HG02623 (cell line): ENCODE measurements at regions not wholly inside any gene's neighbourhood (a gene's known extent, or its start where the extent isn't known, plus 50 kb on each side); places are given as distances from the start of the nearest gene placed in this dataset.
"Not testable (repeated sequence)": the region's sequence is repeated elsewhere in the genome, so short reads cannot be mapped to it uniquely, and the experiment has no call there.

ENCODE experiments used
- ATAC-seq: cut with Tn5 transposase; IDR thresholded peaks from one replicate; pipeline ENCODE4 v1.9.1; 2021; ENCODE audit warnings: moderate library complexity; ENCODE audit not compliant: unreplicated experiment

- no peak for ATAC-seq
These were observed 1181.6 kb downstream of the RAPGEF2 start for GRCh38 chr4:160284516-160284915.

- no peak for ATAC-seq
These were observed 1183.2 kb downstream of the RAPGEF2 start for GRCh38 chr4:160286051-160286450.

GRCh38 chr4:160296476-160296875 is 1193.6 kb downstream of the RAPGEF2 start:
- no peak for ATAC-seq

DNA sequence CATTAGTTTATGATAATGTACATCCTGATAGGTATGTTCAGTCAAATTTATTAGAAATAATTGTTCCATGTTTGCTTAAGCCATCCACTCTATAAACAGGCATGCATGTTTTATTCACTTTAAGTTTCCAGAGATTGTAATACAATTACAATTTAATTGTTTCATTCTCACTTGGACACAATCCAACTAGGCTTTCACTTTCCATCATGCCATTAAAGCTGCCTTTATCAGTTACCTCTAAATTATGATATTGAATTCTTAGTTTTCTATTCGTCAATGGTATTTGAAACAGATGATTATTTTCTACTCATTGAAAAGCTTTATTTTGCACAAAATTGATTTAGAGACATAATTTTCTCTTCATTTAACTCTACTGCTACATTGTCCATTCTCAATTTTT is 1196.3 kb downstream of the RAPGEF2 start:
- no peak for ATAC-seq

DNA sequence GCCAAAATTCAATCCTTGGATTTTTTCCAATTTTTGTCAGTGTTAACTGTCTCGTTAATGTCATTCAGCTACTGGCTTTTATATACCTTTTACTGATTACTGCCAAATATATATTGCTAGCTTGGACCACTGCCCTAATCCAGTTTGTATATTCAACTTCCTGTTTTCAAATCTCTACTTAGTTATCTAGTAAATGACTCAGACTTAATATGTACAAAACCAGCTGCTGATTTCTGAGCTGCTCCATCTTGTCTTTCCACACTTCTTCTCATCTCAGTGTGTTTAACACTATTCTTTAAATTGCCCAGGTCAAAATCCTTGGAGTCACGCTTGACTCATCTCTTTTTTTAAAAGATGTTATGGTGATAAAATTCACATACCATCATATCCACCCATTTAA is 1196.7 kb downstream of the RAPGEF2 start:
- no peak for ATAC-seq

- ATAC-seq, result no peak
These were observed 1213.2 kb downstream of the RAPGEF2 start for GRCh38 chr4:160316036-160316435.

DNA sequence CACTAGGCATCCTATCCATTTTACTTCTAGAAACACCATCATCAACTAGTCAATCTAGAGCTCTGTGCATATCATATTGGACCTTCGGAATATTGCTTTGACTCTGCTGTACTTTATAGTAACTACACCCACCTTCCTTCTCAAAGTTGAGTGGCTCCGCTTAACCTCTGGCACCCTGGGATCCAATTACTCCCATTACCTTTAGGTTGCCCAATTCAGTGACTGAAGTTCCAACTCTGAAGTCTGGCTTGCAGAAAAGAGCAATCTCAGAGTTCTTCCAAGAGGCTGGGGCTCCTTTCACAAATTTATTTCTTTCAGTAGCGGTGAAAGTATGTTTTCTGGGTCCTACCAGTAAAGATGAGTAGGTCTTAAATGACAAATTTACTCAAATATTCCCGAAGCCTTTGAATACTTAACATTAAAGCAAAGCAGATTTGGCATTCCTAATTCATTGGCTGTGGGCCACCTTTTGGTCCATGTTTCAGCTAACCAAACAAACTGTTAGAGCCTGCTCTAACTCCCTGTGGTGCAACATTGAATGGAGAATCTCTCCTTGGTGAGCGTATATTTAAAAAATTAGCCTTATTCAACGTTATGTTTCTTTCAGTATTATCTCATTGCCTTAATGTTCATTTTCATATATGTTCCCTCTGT is 1215.8 kb downstream of the RAPGEF2 start:
- no peak for ATAC-seq

DNA sequence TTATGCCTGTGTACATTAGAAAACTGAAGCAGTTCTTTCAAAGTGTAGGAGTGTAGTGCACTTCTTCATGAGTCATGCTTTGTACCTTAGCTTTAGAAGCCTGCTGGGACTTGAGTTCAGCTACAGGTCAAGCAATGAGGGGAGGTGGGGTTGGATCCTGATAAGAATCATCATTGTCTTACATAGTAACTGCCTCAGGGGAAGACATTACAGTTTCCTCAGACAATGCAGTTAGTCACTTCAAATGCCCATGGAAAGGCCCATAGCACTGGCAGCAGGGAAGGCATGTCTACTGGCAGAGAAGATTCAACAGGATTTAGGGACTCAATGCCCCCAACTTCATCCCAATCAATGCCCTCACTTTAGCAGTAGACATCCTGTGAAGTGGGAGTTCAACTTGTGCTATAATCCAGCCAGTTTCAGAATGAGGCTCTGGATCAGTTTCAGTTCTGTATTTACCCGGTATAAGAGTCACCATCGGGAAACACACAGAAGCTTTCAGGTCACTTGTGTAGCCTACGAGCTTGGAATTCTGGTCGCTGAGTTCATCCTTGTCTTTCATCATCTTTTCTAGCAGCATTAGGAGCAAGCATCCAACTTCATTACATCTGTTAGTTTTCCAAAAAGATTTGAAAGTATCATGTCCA is 1216.5 kb downstream of the RAPGEF2 start:
- no peak for ATAC-seq

DNA sequence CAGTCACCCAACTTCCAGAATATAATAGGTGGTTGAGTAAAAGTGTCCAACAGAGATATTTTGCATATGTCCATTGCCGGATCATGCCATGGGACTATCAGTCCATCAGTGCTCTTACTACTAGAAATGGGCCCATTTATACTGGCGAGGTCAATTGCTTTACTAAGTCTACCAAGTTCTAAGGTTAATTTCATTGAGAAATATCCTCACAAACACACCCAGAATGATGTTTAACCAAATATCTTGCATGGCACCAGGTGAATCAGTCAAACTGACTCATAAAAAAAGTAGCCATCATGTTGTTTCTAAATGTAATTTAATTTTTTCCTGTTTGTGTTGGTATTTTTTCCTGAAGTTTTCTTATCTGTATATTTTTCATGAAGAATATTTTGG is 1217.0 kb downstream of the RAPGEF2 start:
- ATAC-seq, result no peak

DNA sequence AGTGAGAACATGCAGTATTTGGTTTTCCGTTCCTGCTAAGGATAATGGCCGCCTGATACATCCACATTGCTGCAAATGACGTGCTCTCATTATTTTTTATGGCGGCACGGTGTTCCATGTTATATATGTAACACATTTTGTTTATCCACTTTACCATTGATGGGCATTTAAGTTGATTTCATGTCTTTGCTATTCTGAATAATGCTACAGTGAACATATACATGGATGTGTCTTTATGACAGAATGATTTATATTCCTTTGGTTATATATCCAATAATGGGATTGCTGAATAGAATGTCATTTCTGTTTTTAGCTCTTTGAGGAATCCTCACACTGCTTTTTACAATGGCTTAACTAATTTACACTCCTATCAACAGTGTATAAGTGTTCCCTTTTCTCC is 1223.2 kb downstream of the RAPGEF2 start:
- ATAC-seq, result no peak

DNA sequence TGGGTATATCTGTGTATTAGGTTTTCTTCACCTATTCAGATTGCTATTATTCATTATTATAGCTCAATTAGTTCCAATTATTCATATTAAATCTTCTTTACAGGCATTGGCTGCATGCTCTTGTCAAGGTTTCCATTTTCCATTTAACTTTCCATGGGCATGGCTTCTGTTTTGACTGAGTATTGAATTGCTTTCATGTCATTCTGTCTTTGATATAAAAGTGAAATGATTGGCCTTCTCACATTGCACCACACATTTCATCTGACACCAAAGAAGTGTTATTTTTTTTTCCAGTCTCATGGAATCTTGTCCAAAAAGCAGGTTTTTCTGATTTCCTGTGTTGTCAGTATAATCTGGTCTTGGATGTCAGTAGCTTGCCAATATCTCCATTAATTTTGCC is 1244.3 kb downstream of the RAPGEF2 start:
- no peak for ATAC-seq

DNA sequence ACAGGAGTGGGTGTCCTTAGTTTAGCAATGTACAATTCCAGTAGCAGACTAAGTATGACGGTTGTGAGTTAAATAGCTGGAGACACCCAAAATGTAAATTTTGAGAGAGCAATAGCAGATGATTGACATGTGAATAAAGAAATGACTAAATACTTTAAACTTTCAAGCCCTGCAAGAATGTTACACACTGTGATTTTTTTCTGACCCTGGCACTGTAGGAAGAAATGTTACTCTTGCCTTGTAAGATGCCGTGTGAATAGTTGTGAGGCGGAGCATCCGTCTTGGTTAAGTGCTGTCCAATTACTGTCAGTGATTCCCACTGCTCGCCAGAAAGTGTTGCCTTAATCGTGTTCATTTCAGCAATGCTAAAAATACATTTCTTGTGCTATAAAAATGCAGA is 1248.1 kb downstream of the RAPGEF2 start:
- no peak for ATAC-seq

DNA sequence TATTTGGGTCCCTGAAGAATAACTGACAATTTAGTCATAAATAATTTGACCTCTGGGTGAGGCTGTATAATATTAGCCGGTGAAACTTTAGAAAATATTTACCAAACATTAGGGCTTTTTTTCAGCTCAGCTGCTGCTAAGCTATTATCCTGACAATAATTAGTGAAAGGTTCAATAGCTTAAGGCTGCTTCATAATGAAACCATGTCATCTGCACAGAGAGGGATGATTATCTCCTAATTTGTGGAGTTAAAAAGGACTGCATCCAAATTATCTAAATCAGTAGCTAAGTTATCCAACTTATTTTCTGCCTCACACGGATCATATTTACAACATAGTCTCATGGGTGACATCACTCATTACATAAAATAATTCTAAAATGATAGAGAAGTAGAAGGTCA is 1249.8 kb downstream of the RAPGEF2 start:
- no peak for ATAC-seq

GRCh38 chr4:160353548-160353947 is 1250.7 kb downstream of the RAPGEF2 start:
- ATAC-seq, result no peak

DNA sequence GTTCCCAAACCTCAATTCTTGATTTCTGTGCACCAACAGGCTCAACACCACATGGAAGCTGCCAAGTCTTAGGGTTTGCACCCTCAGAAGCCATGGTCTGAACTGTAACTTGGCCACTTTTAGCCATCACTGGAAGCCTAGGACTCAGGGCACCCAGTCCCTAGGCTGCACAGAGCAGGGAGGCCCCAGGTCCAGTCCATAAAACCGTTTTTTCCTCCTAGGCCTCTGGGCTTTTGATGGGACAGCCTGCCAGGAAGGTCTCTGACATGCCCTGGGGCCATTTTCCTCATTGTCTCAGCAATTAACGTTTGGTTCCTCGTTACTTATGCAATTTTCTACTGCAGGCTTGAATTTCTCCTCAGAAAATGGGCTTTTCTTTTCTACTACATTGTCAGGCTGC is 1259.6 kb downstream of the RAPGEF2 start:
- ATAC-seq, result no peak

GRCh38 chr4:160364217-160364616 is 1261.3 kb downstream of the RAPGEF2 start:
- ATAC-seq, result no peak

- not testable (repeated sequence) for ATAC-seq
These were observed 1261.8 kb downstream of the RAPGEF2 start for GRCh38 chr4:160364665-160365064.

- not testable (repeated sequence) for ATAC-seq
These were observed 1262.5 kb downstream of the RAPGEF2 start for GRCh38 chr4:160365383-160365782.

DNA sequence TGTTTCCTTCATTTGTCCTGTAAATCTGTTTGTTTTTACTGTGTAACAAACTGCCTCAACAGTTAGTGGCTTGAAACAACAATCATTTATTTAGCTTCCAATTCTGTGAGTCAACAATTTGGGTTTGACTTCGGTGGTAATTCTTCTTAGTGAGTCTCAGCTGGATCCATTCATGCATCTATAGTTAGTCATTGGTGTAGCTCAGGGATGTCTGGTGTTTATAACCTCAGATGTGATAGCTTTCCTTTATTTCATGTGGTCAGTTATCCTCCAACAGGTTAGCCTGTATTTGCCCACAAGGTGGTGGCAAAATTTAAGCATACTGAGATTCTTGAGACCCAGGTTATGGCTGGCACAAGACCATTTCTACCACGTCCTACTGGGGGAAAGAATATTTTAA is 1267.2 kb downstream of the RAPGEF2 start:
- no peak for ATAC-seq

- ATAC-seq, result no peak
These were observed 1268.6 kb downstream of the RAPGEF2 start for GRCh38 chr4:160371446-160371845.

DNA sequence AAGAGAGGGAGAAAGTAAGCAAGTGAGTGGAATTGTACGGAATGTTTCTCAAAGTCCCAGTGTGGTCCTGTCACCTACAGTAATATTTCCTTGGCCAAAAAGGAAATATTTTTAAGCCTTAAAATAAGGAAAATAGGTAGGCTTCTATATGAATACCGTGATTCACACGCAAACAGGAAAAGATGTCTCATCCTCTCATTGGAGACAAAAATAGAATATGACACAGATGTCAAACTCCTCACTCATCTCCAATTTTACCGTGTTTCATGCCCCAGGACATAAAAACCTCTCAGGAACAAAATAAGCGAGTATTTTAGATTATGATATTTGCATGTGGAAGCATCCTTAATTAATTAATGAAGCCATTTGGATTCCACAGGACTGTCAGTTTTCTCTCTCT is 1269.5 kb downstream of the RAPGEF2 start:
- ATAC-seq, result no peak

DNA sequence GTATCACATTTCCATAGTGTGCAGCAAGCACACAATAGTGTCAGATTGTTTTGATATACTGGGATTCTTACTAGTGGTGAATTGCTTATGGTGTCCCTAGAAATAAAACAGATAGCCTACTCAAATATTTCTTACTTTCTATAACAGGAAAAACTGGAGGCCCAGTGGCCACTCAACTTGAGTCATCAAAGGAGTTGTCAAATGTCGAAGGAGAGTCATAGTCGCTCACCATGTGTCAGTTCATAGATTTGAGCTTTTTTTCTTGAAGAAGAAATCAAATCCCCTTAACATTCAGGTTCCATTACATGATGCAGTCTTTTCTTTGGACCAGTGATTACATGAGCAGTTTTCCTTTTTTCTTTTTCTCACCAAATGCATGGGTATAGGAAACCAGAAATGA is 1271.0 kb downstream of the RAPGEF2 start:
- ATAC-seq, result no peak
